BLaER1 (cell line): ENCODE measurements at regions not wholly inside any gene's neighbourhood (a gene's known extent, or its start where the extent isn't known, plus 50 kb on each side); places are given as distances from the start of the nearest gene placed in this dataset.

Experiments
- H3K27ac ChIP-seq: shearing (Covaris generic); formaldehyde crosslinking; 2 replicates; pipeline ENCODE4 v1.8.1; 2022
- H3K27me3 ChIP-seq: shearing (Covaris generic); formaldehyde crosslinking; 2 replicates; pipeline ENCODE4 v1.8.1; 2022
- H3K36me3 ChIP-seq: shearing (Covaris generic); formaldehyde crosslinking; 2 replicates; pipeline ENCODE4 v1.8.1; 2022
- H3K4me1 ChIP-seq: shearing (Covaris generic); formaldehyde crosslinking; 2 replicates; pipeline ENCODE4 v1.8.1; 2022
- H3K4me2 ChIP-seq: shearing (Covaris generic); formaldehyde crosslinking; 2 replicates; pipeline ENCODE4 v1.8.1; 2022
- H3K4me3 ChIP-seq: shearing (Covaris generic); formaldehyde crosslinking; 2 replicates; pipeline ENCODE4 v1.8.1; 2022
- H3K9ac ChIP-seq: shearing (Covaris generic); formaldehyde crosslinking; 2 replicates; pipeline ENCODE4 v1.8.1; 2022
- H3K9me3 ChIP-seq: shearing (Covaris generic); formaldehyde crosslinking; 2 replicates; pipeline ENCODE4 v1.8.1; 2022
- H4K20me1 ChIP-seq: shearing (Covaris generic); formaldehyde crosslinking; 2 replicates; pipeline ENCODE4 v1.8.1; 2022
- Cebpa-rat ChIP-seq: shearing (Covaris generic); IDR thresholded peaks from 2 replicates; pipeline ENCODE4 v1.8.1; 2022

DNA sequence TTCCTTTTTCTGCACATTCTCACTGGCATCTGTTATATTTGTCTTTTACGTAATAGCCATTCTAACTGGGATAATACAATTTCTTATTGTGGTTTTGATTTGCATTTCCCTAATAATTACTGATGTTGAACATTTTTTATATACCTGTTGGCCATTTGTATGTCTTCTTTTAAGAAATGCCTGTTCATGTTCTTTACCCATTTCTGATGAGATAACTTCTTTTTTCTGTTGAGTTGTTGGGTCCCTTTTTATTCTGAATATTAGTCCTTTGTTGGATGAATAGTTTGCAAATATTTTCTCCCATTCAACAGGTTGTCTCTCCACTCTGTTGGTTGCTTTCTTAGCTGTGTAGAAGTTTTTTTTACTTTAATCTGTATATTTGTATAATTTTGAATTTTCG, 147.7 kb upstream of the TRPC4 start:
- Histone ChIP-seq H3K4me3 (no peak overlapping the region), H3K4me1 (no peaks in the 10 kb centered on the region), H4K20me1 (no peaks in the 10 kb centered on the region), H3K27me3 (no peaks in the 10 kb centered on the region), H3K9me3 (peaks cover 4% of the 10 kb centered on the region; the same call in 1 of the 2 replicates), H3K27ac (no peak overlapping the region), H3K9ac (no peak overlapping the region), H3K36me3 (no peaks in the 10 kb centered on the region), H3K4me2 (no peak overlapping the region)
- TF ChIP-seq Cebpa-rat: no peak

DNA sequence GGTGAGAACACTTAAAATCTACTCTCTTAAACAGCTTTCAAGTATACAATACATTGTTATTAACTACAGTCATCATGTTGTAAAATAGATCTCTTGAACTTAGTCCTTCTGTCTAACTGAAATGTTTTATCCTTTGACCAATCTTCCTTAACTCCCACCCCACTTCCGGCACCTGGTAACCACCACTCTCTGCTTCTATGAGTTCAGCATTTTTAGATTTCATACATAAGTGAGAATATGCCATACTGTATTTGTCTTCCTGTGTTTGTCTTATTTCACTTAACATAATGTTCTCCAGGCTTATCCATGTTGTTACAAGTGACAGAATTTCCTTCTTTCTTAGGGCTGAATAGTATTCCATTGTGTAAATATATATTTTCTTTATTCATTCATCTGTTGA, 144.1 kb upstream of the TRPC4 start:
- TF ChIP-seq Cebpa-rat: no peak
- Histone ChIP-seq H3K4me2 (no peak overlapping the region), H4K20me1 (no peaks in the 10 kb centered on the region), H3K9me3 (no peaks in the 10 kb centered on the region), H3K4me3 (no peak overlapping the region), H3K36me3 (no peaks in the 10 kb centered on the region), H3K9ac (no peak overlapping the region), H3K27ac (no peak overlapping the region), H3K27me3 (no peaks in the 10 kb centered on the region), H3K4me1 (no peaks in the 10 kb centered on the region)

DNA sequence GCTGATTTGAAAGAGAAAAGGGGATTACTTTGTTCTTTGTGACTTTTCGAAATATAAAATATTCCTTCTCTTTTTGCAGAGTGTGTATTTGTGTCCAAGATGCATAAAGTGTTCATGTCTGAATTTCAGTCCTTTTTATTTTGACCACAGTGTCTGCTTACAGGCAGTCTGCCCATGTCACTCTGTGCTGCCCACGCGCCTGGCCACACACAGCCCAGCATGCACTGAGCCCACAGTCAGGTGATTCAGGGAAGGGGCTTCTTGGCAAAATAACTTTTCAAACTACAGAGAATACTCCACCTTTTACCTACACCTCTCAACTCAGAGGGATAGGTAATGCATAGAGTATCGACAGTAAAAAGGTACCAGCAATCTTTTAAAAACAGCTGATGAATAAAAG, 142.5 kb upstream of the TRPC4 start:
- Histone ChIP-seq H3K27me3 (no peaks in the 10 kb centered on the region), H3K9me3 (no peaks in the 10 kb centered on the region), H3K4me2 (no peak overlapping the region), H3K9ac (no peak overlapping the region), H4K20me1 (no peaks in the 10 kb centered on the region), H3K27ac (no peak overlapping the region), H3K36me3 (no peaks in the 10 kb centered on the region), H3K4me1 (no peaks in the 10 kb centered on the region), H3K4me3 (no peak overlapping the region)
- no peak for TF ChIP-seq Cebpa-rat

DNA sequence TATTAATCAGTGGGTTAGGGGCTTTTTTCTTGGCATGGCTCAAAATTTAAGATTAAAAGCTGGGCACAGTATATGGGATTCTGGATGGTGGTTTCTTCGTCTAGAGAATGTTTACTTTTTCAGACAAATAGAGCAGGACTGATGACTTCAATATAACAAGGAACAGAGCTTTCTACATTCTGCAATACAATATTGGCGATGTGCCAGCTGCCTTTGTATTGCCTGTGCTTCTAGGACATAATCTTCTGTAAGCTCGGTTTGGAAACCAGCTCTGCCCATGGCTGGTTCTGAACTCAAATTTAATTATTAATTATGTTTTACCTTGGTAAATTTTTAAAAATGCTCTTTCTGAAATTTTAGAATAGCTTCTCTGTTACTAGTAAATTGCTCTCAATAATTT, 139.1 kb upstream of the TRPC4 start:
- TF ChIP-seq Cebpa-rat: no peak
- Histone ChIP-seq H3K27ac (no peak overlapping the region), H4K20me1 (no peaks in the 10 kb centered on the region)

DNA sequence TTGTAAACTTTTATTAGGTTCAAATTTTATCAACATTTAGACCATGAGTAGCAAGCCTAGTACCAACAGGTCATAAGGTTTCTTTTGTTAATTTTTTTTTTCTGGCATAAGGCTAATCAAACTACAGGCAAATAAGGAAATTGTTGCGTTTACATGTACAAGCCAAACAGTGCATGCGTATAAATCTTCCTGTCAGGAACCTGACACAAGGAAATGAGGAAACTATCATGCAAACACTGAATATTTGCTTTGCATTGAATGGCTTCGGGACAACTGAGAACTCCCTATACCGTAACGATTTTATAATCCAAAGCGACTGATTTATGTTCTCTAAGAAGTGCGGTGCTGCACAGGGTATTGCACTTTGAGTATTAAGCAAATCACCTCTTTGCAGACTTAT, 133.0 kb upstream of the TRPC4 start:
- Histone ChIP-seq H4K20me1 (no peaks in the 10 kb centered on the region), H3K4me3 (no peak overlapping the region), H3K27me3 (no peaks in the 10 kb centered on the region), H3K4me2 (no peak overlapping the region), H3K36me3 (no peaks in the 10 kb centered on the region), H3K27ac (no peak overlapping the region), H3K9me3 (no peaks in the 10 kb centered on the region), H3K9ac (no peak overlapping the region), H3K4me1 (peaks cover 11% of the 10 kb centered on the region)
- TF ChIP-seq Cebpa-rat: no peak

More for the DNA sequence above, 139.1 kb upstream of the TRPC4 start:
- Histone ChIP-seq H3K27me3 (no peaks in the 10 kb centered on the region), H3K9ac (no peak overlapping the region), H3K36me3 (no peaks in the 10 kb centered on the region), H3K9me3 (no peaks in the 10 kb centered on the region), H3K4me2 (no peak overlapping the region), H3K4me1 (peaks cover 7% of the 10 kb centered on the region), H3K4me3 (no peak overlapping the region)

DNA sequence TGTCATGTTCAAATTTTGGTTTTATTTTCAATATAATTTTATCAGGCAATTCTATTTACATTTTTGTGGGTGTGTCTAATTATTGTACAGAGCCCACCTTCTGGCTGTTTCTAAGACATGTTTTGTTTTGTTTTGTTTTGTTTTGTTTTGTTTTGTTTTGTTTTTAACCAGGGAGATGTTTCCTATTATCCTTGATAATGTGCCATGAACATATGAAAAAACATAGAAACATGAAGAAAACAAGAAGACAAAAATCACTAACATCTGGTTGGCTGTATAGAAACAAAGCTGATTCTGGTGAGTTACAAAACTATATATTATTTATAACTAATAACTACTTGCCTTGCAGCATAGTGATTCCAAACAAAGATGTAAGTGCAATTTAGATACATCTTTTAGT, 128.1 kb upstream of the TRPC4 start:
- no peak overlapping the region for H3K4me3 ChIP-seq
- H3K4me1 ChIP-seq: no peaks in the 10 kb centered on the region
- no peak overlapping the region for H3K27ac ChIP-seq
- TF ChIP-seq Cebpa-rat: no peak
- no peaks in the 10 kb centered on the region for H3K9me3 ChIP-seq
- H3K4me2 ChIP-seq: no peak overlapping the region
- no peaks in the 10 kb centered on the region for H3K27me3 ChIP-seq
- H3K36me3 ChIP-seq: no peaks in the 10 kb centered on the region
- H3K9ac ChIP-seq: no peak overlapping the region
- H4K20me1 ChIP-seq: no peaks in the 10 kb centered on the region

DNA sequence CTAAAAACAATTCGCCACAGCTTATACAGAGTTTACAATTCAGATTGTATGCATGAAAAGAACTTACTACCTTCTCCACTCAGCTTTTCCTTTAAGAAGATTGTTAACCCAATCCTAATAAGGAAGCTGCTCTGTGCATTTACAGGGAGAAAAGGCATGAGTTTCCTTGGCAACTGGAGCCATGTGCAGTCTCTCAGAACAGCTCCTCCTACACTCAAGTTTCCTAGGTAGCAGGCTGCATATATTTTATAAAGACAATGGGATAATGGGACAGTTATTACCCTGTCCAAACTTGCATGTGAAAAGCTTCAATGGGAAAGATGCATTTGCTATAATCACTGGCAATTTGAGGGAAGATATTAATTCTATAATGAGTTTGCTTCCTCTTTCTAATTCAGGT, 125.5 kb upstream of the TRPC4 start:
- H4K20me1 ChIP-seq: no peaks in the 10 kb centered on the region
- H3K27ac ChIP-seq: no peak overlapping the region
- no peaks in the 10 kb centered on the region for H3K27me3 ChIP-seq
- no peaks in the 10 kb centered on the region for H3K4me1 ChIP-seq
- H3K9ac ChIP-seq: no peak overlapping the region
- H3K36me3 ChIP-seq: no peaks in the 10 kb centered on the region
- no peak for TF ChIP-seq Cebpa-rat
- no peaks in the 10 kb centered on the region for H3K9me3 ChIP-seq
- H3K4me2 ChIP-seq: no peak overlapping the region
- no peak overlapping the region for H3K4me3 ChIP-seq

DNA sequence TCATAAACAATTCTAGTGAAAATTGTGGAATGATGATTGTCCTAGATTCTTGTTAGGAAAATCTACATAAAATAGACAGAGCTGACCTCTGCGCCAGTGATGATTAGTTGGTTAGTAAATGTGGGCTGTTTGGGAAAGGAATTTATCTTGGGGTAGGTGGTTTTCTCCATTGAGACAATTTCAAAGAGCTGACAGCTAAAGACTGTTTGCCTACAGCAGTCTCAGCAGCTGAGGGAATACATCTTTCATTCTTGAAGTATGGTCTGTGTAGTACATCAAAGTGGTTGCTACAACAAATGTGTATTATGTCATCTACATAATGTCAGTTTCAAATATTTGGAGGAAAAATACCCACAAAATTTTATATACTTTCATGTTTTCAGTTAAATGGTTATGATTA, 117.2 kb upstream of the TRPC4 start:
- Histone ChIP-seq H3K4me2 (no peak overlapping the region), H3K4me1 (no peaks in the 10 kb centered on the region), H3K36me3 (no peaks in the 10 kb centered on the region), H3K27me3 (no peaks in the 10 kb centered on the region), H3K9me3 (no peaks in the 10 kb centered on the region; the same call in 1 of the 2 replicates), H4K20me1 (no peaks in the 10 kb centered on the region), H3K27ac (no peak overlapping the region), H3K4me3 (no peak overlapping the region), H3K9ac (no peak overlapping the region)
- no peak for TF ChIP-seq Cebpa-rat

DNA sequence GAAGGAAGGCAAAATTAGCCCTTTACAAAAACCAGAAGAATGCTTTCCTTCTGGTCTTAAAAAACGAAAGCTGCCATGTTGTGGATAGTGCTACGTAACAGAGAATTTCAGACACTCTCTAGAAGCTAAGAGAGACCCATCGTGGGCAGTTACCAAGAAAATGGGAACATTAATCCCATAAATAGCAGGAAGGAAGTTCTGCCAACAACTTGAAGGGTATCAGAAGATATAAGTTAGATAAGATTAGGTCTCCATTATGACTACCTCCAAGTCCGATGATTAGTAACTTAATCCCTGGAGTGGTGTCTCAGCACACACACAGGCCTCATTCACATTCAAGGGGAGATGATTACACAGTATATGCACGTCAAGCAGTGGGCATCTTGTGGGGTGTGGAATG, 115.7 kb upstream of the TRPC4 start:
- Histone ChIP-seq H4K20me1 (no peaks in the 10 kb centered on the region), H3K9ac (no peak overlapping the region), H3K27ac (no peak overlapping the region), H3K27me3 (no peaks in the 10 kb centered on the region), H3K4me1 (no peaks in the 10 kb centered on the region), H3K36me3 (no peaks in the 10 kb centered on the region), H3K4me3 (no peak overlapping the region), H3K9me3 (no peaks in the 10 kb centered on the region; the same call in 1 of the 2 replicates), H3K4me2 (no peak overlapping the region)
- no peak for TF ChIP-seq Cebpa-rat

DNA sequence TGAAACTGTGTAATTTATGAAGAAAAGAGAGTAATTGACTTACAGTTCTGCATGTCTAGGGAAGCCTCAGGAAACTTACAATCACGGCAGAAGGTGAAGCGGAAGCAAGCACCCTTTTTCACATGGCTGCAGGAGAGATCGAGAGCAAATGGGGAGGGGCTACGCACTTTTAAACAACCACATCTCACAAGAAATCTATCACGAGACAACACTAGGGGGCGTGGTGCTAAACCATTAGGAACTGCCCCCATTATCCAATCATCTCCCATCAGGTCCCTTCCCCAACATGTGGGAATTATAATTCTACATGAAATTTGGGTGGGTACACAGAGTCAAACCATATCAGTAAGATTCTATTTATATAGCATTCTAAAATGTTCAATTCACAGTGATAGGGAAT, 114.8 kb upstream of the TRPC4 start:
- Histone ChIP-seq H3K27ac (no peak overlapping the region), H3K4me2 (no peak overlapping the region), H3K4me1 (no peaks in the 10 kb centered on the region), H3K9me3 (no peaks in the 10 kb centered on the region; the same call in 1 of the 2 replicates), H4K20me1 (no peaks in the 10 kb centered on the region), H3K4me3 (no peak overlapping the region), H3K9ac (no peak overlapping the region), H3K27me3 (no peaks in the 10 kb centered on the region), H3K36me3 (no peaks in the 10 kb centered on the region)
- TF ChIP-seq Cebpa-rat: no peak

DNA sequence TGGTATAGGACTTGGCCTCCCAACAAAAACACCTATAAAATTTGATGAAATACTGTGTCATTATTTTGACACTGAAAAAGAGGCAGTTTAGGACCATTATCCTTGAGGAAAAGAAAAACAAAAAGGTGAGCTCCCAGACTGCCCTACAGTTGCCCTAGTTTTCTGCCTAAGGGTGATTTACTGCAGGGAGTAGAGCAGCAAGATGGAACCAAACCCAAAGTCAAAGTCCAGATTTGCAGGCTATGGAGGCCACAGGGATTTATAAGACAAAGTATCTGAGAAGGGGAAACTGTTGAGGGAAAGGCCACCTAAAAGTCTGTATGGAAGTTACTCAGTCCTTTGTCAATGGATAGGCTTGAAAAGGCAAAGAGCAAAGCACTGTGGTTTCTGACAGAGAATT, 112.4 kb upstream of the TRPC4 start:
- no peaks in the 10 kb centered on the region for H3K36me3 ChIP-seq
- TF ChIP-seq Cebpa-rat: no peak
- H3K4me1 ChIP-seq: no peaks in the 10 kb centered on the region
- no peaks in the 10 kb centered on the region for H3K27me3 ChIP-seq
- H3K4me3 ChIP-seq: no peak overlapping the region
- H3K9me3 ChIP-seq: no peaks in the 10 kb centered on the region; the same call in 1 of the 2 replicates
- no peak overlapping the region for H3K27ac ChIP-seq
- H3K9ac ChIP-seq: no peak overlapping the region
- no peak overlapping the region for H3K4me2 ChIP-seq
- H4K20me1 ChIP-seq: no peaks in the 10 kb centered on the region
